Smooth muscle cell (in vitro differentiated cells): ENCODE measurements at regions not wholly inside any gene's neighbourhood (a gene's known extent, or its start where the extent isn't known, plus 50 kb on each side); places are given as distances from the start of the nearest gene placed in this dataset.

ENCODE experiments used
- DNase-seq: peaks from one replicate; lab custom pipeline; 2025; ENCODE audit not compliant: unreplicated experiment; lab: John Stamatoyannopoulos, UW
- H2AFZ ChIP-seq: fragments of 200-600 bp; sonication (generic); 2 replicates; pipeline ENCODE4 v1.6.0; 2016; ENCODE audit warnings: antibody characterized with exemption, low read depth, mild to moderate bottlenecking
- H3F3A ChIP-seq: fragments of 200-600 bp; sonication (generic); 2 replicates; pipeline ENCODE4 v1.6.0; 2017; ENCODE audit warnings: antibody characterized with exemption, low read depth
- H3K27ac ChIP-seq: fragments of 200-600 bp; sonication (generic); 2 replicates; pipeline ENCODE4 v1.5.1; 2016; ENCODE audit warnings: low read depth, mild to moderate bottlenecking
- H3K27me3 ChIP-seq: fragments of 200-600 bp; sonication (generic); 2 replicates; pipeline ENCODE4 v1.6.1; 2016; ENCODE audit warnings: low read depth, mild to moderate bottlenecking
- H3K36me3 ChIP-seq: fragments of 200-600 bp; sonication (generic); 2 replicates; pipeline ENCODE4 v1.5.1; 2016; ENCODE audit warnings: low read depth
- H3K4me1 ChIP-seq: fragments of 200-600 bp; sonication (generic); 2 replicates; pipeline ENCODE4 v1.5.1; 2016; ENCODE audit warnings: low read depth
- H3K4me2 ChIP-seq: fragments of 200-600 bp; sonication (generic); 2 replicates; pipeline ENCODE4 v1.6.0; 2016; ENCODE audit warnings: mild to moderate bottlenecking
- H3K4me3 ChIP-seq: fragments of 200-600 bp; sonication (generic); 2 replicates; pipeline ENCODE4 v1.5.1; 2016; ENCODE audit warnings: mild to moderate bottlenecking
- H3K79me2 ChIP-seq: fragments of 200-600 bp; sonication (generic); 2 replicates; pipeline ENCODE4 v1.6.0; 2016; ENCODE audit warnings: low read depth, mild to moderate bottlenecking
- H3K9ac ChIP-seq: fragments of 200-600 bp; sonication (generic); 2 replicates; pipeline ENCODE4 v1.6.0; 2016; ENCODE audit warnings: low read depth
- H3K9me3 ChIP-seq: fragments of 200-600 bp; sonication (generic); replicated peaks from 2 replicates; pipeline ENCODE4 v1.5.1; 2016; ENCODE audit warnings: low read depth
- H4K20me1 ChIP-seq: fragments of 200-600 bp; sonication (generic); 2 replicates; pipeline ENCODE4 v1.6.0; 2016; ENCODE audit warnings: low read depth
- CTCF ChIP-seq: fragments of 200-600 bp; sonication (generic); IDR thresholded peaks from 2 replicates; pipeline ENCODE4 v1.5.1; 2017; ENCODE audit warnings: borderline replicate concordance, mild to moderate bottlenecking, antibody characterized with exemption; ENCODE audit not compliant: insufficient read depth, poor library complexity, severe bottlenecking
- WGBS: methylation state at CpG from one replicate; pipeline ENCODE4 v1.1.7; 2016; ENCODE audit warnings: low lambda C conversion rate; 5-methylcytosine and 5-hydroxymethylcytosine counted together

GRCh38 chr5:170159947-170160346, 54.2 kb downstream of the FOXI1 start:
- H3F3A ChIP-seq, result no peaks in the 10 kb centered on the region
- no peaks in the 10 kb centered on the region for H3K9me3 ChIP-seq
- H3K4me1 ChIP-seq, result no peaks in the 10 kb centered on the region
- H3K4me2 ChIP-seq, result no peak overlapping the region
- WGBS, result 97% methylated on average over 3 of the region's 3 CpGs
- no peaks in the 10 kb centered on the region for H3K79me2 ChIP-seq
- no peaks in the 10 kb centered on the region for H4K20me1 ChIP-seq
- no peak overlapping the region for H3K27ac ChIP-seq
- TF ChIP-seq CTCF, result no peak
- H2AFZ ChIP-seq, result no peak overlapping the region
- no peak overlapping the region for H3K4me3 ChIP-seq
- no peak overlapping the region for H3K9ac ChIP-seq
- H3K36me3 ChIP-seq, result no peaks in the 10 kb centered on the region
- no peaks in the 10 kb centered on the region for H3K27me3 ChIP-seq
- DNase-seq, result no peak

GRCh38 chr5:170161069-170161468, 55.4 kb downstream of the FOXI1 start:
- Histone ChIP-seq H3K4me1 (no peaks in the 10 kb centered on the region), H4K20me1 (no peaks in the 10 kb centered on the region), H3F3A (no peaks in the 10 kb centered on the region), H3K4me2 (no peak overlapping the region), H3K9ac (no peak overlapping the region), H3K9me3 (no peaks in the 10 kb centered on the region), H3K79me2 (no peaks in the 10 kb centered on the region), H2AFZ (no peak overlapping the region), H3K27ac (no peak overlapping the region), H3K4me3 (no peak overlapping the region), H3K36me3 (no peaks in the 10 kb centered on the region), H3K27me3 (no peaks in the 10 kb centered on the region)
- WGBS, result 94% methylated on average over 6 of the region's 6 CpGs
- no peak for DNase-seq
- no peak for TF ChIP-seq CTCF

- no peaks in the 10 kb centered on the region for H3K9me3 ChIP-seq
- 87% methylated on average over 3 of the region's 3 CpGs for WGBS
- H3F3A ChIP-seq, result no peaks in the 10 kb centered on the region
- no peaks in the 10 kb centered on the region for H3K4me1 ChIP-seq
- no peaks in the 10 kb centered on the region for H3K36me3 ChIP-seq
- H2AFZ ChIP-seq, result no peak overlapping the region
- TF ChIP-seq CTCF, result no peak
- no peak overlapping the region for H3K4me2 ChIP-seq
- H3K27ac ChIP-seq, result no peak overlapping the region
- no peaks in the 10 kb centered on the region for H4K20me1 ChIP-seq
- no peak overlapping the region for H3K4me3 ChIP-seq
- no peak overlapping the region for H3K9ac ChIP-seq
- H3K27me3 ChIP-seq, result no peaks in the 10 kb centered on the region
- no peaks in the 10 kb centered on the region for H3K79me2 ChIP-seq
- no peak for DNase-seq
Measured at GRCh38 chr5:170162631-170163321, 57.1 kb downstream of the FOXI1 start.

- Histone ChIP-seq H3K27ac (no peak overlapping the region), H3F3A (no peaks in the 10 kb centered on the region), H3K4me3 (no peak overlapping the region), H4K20me1 (no peaks in the 10 kb centered on the region), H3K4me2 (no peak overlapping the region), H2AFZ (no peak overlapping the region), H3K4me1 (no peaks in the 10 kb centered on the region), H3K27me3 (no peaks in the 10 kb centered on the region), H3K36me3 (no peaks in the 10 kb centered on the region), H3K79me2 (no peaks in the 10 kb centered on the region), H3K9ac (no peak overlapping the region), H3K9me3 (no peaks in the 10 kb centered on the region)
- no peak for TF ChIP-seq CTCF
- 88% methylated on average over 5 of the region's 5 CpGs for WGBS
- DNase-seq, result no peak
Measured at GRCh38 chr5:170164087-170164486, 58.4 kb downstream of the FOXI1 start.
